ENCODE measurements at regions not wholly inside any gene's neighbourhood (a gene's known extent, or its start where the extent isn't known, plus 50 kb on each side); places are given as distances from the start of the nearest gene placed in this dataset.
"Not testable (repeated sequence)": the region's sequence is repeated elsewhere in the genome, so short reads cannot be mapped to it uniquely, and the experiment has no call there.

DNA sequence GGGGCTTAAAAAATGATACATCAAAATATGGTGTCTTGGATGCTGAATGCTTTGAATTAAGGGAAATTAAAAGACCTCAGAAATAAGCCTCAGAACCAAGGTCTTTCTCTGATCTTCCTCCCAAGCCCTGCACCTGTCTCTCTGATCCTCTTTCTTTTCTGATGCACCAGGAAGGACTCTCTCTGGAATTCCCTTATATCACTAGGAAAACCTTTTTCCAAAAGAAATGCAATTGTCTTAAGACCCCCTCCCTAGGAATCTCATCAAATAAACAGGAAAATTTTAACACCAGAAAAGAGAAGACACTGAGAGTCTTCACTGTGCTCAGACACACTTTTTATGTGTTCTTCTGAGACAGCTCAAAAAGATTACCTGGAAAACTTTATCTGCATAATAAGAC, 159.5 kb upstream of the PTBP2 start:
- Histone ChIP-seq H3K27ac (no peak overlapping the region), H3K36me3 (no peaks in the 10 kb centered on the region), H3K9me3 (no peaks in the 10 kb centered on the region), H3K4me1 (no peaks in the 10 kb centered on the region), H3K27me3 (no peaks in the 10 kb centered on the region), H3K4me3 (no peak overlapping the region)
- DNase-seq (no peak), ATAC-seq (ENCODE audit: low FRiP score in 2 of 2) (no peak)
- TF ChIP-seq POLR2AphosphoS5 (IDR thresholded peaks at IDR 0.05) (no peak), CTCF (IDR thresholded peaks at IDR 0.05) (no peak), EP300 (IDR thresholded peaks at IDR 0.05) (no peak)

- not testable (repeated sequence) for ATAC-seq (ENCODE audit: low FRiP score in 2 of 2); H3K36me3 ChIP-seq; H3K4me1 ChIP-seq; H3K9me3 ChIP-seq; H3K27ac ChIP-seq; H3K27me3 ChIP-seq; H3K4me3 ChIP-seq
- WGBS, 2 donors: 83 to 87% methylated on average over 3 of the region's 3 CpGs
- peak in 1 of 2 donors; percentile 36 for DNase-seq
Measured at GRCh38 chr1:96564401-96564800, 157.2 kb upstream of the PTBP2 start.

- no peaks in the 10 kb centered on the region for H3K4me1 ChIP-seq
- H3K9me3 ChIP-seq: no peaks in the 10 kb centered on the region
- no peak overlapping the region for H3K27ac ChIP-seq
- WGBS, 2 donors: 71 to 76% methylated on average over 1 of the region's 1 CpG
- ATAC-seq (ENCODE audit: low FRiP score in 2 of 2): no peak
- no peaks in the 10 kb centered on the region for H3K36me3 ChIP-seq
- no peak overlapping the region for H3K4me3 ChIP-seq
- no peaks in the 10 kb centered on the region for H3K27me3 ChIP-seq
- DNase-seq: no peak
- TF ChIP-seq POLR2A (IDR thresholded peaks at IDR 0.05) (no peak), CTCF (IDR thresholded peaks at IDR 0.05) (no peak), POLR2AphosphoS5 (IDR thresholded peaks at IDR 0.05) (no peak), EP300 (IDR thresholded peaks at IDR 0.05) (no peak)
Measured at GRCh38 chr1:96565546-96565945, 156.0 kb upstream of the PTBP2 start.

GRCh38 chr1:96568639-96569038, 152.9 kb upstream of the PTBP2 start:
- WGBS, 2 donors: 62 to 69% methylated on average over 3 of the region's 3 CpGs
- Histone ChIP-seq H3K27me3 (no peaks in the 10 kb centered on the region), H3K4me1 (no peaks in the 10 kb centered on the region), H3K36me3 (no peaks in the 10 kb centered on the region), H3K4me3 (no peak overlapping the region), H3K27ac (no peak overlapping the region), H3K9me3 (no peaks in the 10 kb centered on the region)
- ATAC-seq (ENCODE audit: low FRiP score in 2 of 2) (no peak), DNase-seq (no peak)
- TF ChIP-seq EP300 (IDR thresholded peaks at IDR 0.05) (no peak), POLR2AphosphoS5 (IDR thresholded peaks at IDR 0.05) (no peak), CTCF (IDR thresholded peaks at IDR 0.05) (no peak), POLR2A (IDR thresholded peaks at IDR 0.05) (no peak)

GRCh38 chr1:96569288-96569687, 152.3 kb upstream of the PTBP2 start:
- Histone ChIP-seq H3K4me3 (no peak overlapping the region), H3K27me3 (no peaks in the 10 kb centered on the region), H3K9me3 (no peaks in the 10 kb centered on the region), H3K27ac (no peak overlapping the region), H3K4me1 (no peaks in the 10 kb centered on the region), H3K36me3 (no peaks in the 10 kb centered on the region)
- no peak for DNase-seq
- no peak for ATAC-seq (ENCODE audit: low FRiP score in 2 of 2)
- 81 to 89% methylated on average over 2 of the region's 2 CpGs for WGBS, 2 donors
- TF ChIP-seq POLR2A (IDR thresholded peaks at IDR 0.05): no peak
- TF ChIP-seq POLR2AphosphoS5 (IDR thresholded peaks at IDR 0.05): no peak
- no peak for TF ChIP-seq CTCF (IDR thresholded peaks at IDR 0.05)
- TF ChIP-seq EP300 (IDR thresholded peaks at IDR 0.05): no peak

Measured in upper lobe of left lung (tissue), 6 donors.